ENCODE measurements at regions not wholly inside any gene's neighbourhood (a gene's known extent, or its start where the extent isn't known, plus 50 kb on each side); places are given as distances from the start of the nearest gene placed in this dataset.

DNA sequence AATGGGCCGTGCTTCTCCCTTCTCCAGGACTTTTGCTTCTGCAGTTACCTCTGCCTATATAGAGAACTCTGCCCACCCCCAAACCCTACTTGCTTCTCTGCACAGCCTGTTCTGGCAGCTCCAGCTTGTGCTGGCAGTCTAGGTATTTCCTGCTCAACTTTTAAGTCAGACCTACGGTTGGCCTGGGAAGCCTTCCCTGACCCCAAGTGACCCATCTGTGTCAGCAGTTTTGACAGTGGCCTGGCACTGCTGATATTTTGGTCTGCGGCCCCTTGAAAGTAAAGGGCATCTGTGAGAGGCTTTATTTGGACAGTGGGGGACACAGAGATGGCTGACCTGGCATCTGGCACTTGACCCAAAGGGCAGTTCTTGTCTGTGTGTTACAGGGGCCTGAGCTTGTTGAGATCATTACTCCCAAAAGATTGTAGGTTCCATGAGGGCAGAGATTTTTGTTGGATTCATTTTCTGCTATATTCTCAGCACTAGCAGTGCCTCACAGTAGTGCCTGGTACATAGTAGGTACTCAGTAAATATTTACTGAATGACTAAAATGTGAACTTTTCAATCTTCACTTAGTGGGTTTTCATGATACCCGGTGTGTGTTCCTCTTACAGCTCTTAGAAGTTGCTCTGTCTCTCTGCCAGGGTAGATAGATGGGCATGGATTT is 55.2 kb upstream of the TRAK1 start:
- TF ChIP-seq CTCF (IDR thresholded peaks at IDR 0.05) (no peak), POLR2A (IDR thresholded peaks at IDR 0.05) (no peak), POLR2AphosphoS5 (IDR thresholded peaks at IDR 0.05) (no peak)

Data from prostate gland (tissue), 2 donors.